ENCODE measurements at regions not wholly inside any gene's neighbourhood (a gene's known extent, or its start where the extent isn't known, plus 50 kb on each side); places are given as distances from the start of the nearest gene placed in this dataset.
"Not testable (repeated sequence)": the region's sequence is repeated elsewhere in the genome, so short reads cannot be mapped to it uniquely, and the experiment has no call there.

DNA sequence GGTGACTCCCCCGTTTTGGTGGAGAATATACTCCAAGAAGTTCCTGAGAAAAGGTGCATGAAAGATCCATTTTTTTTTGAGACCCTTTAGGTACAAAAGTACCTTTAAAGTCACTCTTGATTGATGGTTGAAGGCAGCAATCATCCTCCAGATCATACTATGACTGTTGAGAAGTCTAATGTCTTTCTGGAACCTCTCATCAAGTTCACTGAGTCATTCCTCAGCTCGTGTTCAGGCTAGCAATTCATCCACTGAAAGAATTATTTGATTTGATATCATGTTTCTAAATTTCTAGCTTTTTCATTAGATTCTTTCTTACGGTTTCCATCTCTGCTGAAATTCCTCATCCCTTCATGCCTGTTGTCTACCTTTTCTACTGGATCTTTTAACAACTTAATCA is 65.1 kb upstream of the GJB6 start:
- no peak overlapping the region for H3K4me3 ChIP-seq (ENCODE audit: low read depth, low read length)
- peaks cover 7% of the 10 kb centered on the region; the same call in 1 of the 2 replicates for H3K9me3 ChIP-seq (ENCODE audit: control insufficient read depth, insufficient read depth, low read length)
- no peak overlapping the region for H3K27ac ChIP-seq (ENCODE audit: low read depth, low read length)
- ChIA-PET POLR2A (no interaction called here), CTCF (interaction anchor here (0.6 kb wide), 1 partner anchor 509 kb away, joined by 7 read pairs; no protein-coding TSS in a partner anchor)
- H3K27me3 ChIP-seq (ENCODE audit: control insufficient read depth, insufficient read depth, low read length), result peaks cover 43% of the 10 kb centered on the region
- no peak for DNase-seq (ENCODE audit: low read depth, low spot score)
- TF ChIP-seq, protein P1, sequence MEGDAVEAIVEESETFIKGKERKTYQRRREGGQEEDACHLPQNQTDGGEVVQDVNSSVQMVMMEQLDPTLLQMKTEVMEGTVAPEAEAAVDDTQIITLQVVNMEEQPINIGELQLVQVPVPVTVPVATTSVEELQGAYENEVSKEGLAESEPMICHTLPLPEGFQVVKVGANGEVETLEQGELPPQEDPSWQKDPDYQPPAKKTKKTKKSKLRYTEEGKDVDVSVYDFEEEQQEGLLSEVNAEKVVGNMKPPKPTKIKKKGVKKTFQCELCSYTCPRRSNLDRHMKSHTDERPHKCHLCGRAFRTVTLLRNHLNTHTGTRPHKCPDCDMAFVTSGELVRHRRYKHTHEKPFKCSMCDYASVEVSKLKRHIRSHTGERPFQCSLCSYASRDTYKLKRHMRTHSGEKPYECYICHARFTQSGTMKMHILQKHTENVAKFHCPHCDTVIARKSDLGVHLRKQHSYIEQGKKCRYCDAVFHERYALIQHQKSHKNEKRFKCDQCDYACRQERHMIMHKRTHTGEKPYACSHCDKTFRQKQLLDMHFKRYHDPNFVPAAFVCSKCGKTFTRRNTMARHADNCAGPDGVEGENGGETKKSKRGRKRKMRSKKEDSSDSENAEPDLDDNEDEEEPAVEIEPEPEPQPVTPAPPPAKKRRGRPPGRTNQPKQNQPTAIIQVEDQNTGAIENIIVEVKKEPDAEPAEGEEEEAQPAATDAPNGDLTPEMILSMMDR (IDR thresholded peaks at IDR 0.05; ENCODE audit: low read depth, low read length), result no peak

DNA sequence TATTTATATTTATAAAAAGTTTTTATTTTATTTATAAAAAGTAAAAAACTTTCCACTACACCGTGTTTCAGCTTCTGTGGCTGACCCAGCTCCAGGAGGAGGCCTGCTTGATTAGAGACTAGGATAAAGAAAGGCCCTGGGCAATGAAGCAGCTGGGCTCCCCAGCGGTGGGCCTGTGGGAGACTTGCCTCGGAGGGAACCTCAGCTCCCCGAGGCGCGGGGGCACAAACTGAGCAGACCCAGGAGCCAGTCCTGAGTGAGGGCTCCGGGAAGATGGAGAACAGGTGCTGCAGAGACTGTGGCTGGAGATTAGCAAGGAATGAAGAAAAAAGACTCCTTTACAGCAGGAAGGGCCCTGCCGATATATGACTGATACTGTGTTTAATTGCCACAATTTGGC is 63.8 kb upstream of the GJB6 start:
- Histone ChIP-seq H3K4me3 (ENCODE audit: low read depth, low read length) (no peak overlapping the region), H3K27ac (ENCODE audit: low read depth, low read length) (no peak overlapping the region), H3K27me3 (ENCODE audit: control insufficient read depth, insufficient read depth, low read length) (peaks cover 31% of the 10 kb centered on the region), H3K9me3 (ENCODE audit: control insufficient read depth, insufficient read depth, low read length) (no peaks in the 10 kb centered on the region)
- DNase-seq (ENCODE audit: low read depth, low spot score), result no peak
- POLR2A ChIA-PET, result no interaction called here
- TF ChIP-seq, protein P1 (IDR thresholded peaks at IDR 0.05; ENCODE audit: low read depth, low read length), result no peak
- CTCF ChIA-PET, result no interaction called here

DNA sequence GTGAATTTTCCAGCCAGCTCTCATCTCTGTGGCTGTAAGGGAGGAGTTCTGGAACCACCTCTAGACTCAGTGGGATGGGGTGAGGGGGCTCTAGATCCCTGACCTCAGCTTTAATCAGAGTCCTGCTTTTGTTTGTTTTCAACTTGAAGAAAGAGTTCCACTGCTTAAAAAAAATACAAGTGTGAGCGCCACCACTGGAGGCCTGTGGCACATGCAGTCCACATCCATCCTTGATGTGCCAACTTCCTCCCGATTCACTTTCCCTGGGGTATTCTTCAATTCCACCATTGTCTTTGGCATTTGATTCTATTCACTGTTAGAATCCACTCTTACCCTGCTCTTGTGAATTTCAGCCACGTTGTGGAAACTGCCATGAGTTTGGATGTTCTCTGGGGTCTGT is 62.4 kb upstream of the GJB6 start:
- DNase-seq (ENCODE audit: low read depth, low spot score), result no peak
- Histone ChIP-seq H3K27ac (ENCODE audit: low read depth, low read length) (no peak overlapping the region), H3K4me3 (ENCODE audit: low read depth, low read length) (no peak overlapping the region), H3K9me3 (ENCODE audit: control insufficient read depth, insufficient read depth, low read length) (no peaks in the 10 kb centered on the region), H3K27me3 (ENCODE audit: control insufficient read depth, insufficient read depth, low read length) (peaks cover 23% of the 10 kb centered on the region)
- ChIA-PET CTCF (no interaction called here), POLR2A (no interaction called here)
- TF ChIP-seq, protein P1 (IDR thresholded peaks at IDR 0.05; ENCODE audit: low read depth, low read length), result 0 out of 2 replicates have a peak, but pooled peaks have one; percentile 7

DNA sequence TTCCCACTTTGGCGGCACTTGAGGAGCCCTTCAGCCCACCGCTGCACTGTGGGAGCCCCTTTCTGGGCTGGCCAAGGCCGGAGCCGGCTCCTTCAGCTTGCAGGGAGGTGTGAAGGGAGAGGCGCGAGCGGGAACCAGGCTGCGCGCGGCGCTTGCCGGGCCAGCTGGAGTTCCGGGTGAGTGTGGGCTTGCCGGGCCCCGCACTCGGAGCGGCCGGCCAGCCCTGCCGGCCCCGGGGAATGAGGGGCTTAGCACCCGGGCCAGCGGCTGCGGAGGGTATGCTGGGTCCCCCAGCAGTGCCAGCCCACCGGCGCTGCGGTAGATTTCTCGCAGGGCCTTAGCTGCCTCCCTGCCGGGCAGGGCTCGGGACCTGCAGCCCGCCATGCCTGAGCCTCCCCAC is 60.2 kb upstream of the GJB6 start:
- H3K27ac ChIP-seq (ENCODE audit: low read depth, low read length); POLR2A ChIA-PET; CTCF ChIA-PET; DNase-seq (ENCODE audit: low read depth, low spot score); H3K9me3 ChIP-seq (ENCODE audit: control insufficient read depth, insufficient read depth, low read length); H3K4me3 ChIP-seq (ENCODE audit: low read depth, low read length): not testable (repeated sequence)
- peaks cover 11% of the 10 kb centered on the region for H3K27me3 ChIP-seq (ENCODE audit: control insufficient read depth, insufficient read depth, low read length)

DNA sequence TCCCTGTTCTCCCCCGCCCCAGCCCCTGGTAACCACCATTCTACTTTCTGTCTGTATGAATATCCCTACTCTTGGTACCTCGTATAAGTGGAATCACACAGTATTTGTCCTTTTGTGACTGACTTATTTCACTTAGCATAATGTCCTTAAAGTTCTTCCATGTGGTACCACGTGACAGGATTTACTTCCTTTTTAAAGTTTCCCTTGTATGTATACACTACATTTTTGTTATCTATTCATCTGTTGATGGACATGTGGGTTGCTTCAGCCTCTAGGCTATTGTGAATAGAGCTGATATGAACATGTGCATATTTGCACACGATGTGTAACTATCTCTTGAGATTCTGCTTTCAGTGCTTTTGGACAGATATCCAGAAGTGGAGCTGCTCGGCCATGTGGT is 59.6 kb upstream of the GJB6 start:
- CTCF ChIA-PET, result no interaction called here
- POLR2A ChIA-PET, result no interaction called here
- H3K27me3 ChIP-seq (ENCODE audit: control insufficient read depth, insufficient read depth, low read length), result peaks cover 13% of the 10 kb centered on the region
- DNase-seq (ENCODE audit: low read depth, low spot score), result no peak
- no peak overlapping the region for H3K27ac ChIP-seq (ENCODE audit: low read depth, low read length)
- H3K9me3 ChIP-seq (ENCODE audit: control insufficient read depth, insufficient read depth, low read length), result no peaks in the 10 kb centered on the region; the same call in 1 of the 2 replicates
- no peak overlapping the region for H3K4me3 ChIP-seq (ENCODE audit: low read depth, low read length)
- TF ChIP-seq, protein P1 (IDR thresholded peaks at IDR 0.05; ENCODE audit: low read depth, low read length), result no peak

DNA sequence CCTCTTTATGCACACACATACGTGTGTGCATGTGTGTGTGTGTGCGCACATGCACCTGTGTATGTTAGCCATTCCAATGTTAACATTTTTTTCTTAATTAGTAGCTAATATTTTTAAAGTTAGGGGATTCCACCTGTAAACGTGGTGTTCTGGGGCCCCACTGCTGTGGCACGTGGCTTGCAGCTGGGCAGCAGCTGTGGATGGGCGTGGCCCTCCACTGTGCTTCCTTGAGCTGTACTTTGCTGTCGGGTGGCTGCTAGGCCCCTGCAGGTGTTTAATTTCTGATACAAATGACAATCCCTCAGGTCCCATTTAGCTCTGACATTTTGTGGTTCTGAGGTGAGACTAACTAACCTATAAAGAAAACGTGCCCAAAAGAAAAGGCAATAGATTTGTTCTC is 58.9 kb upstream of the GJB6 start:
- CTCF ChIA-PET, result interaction anchor here (0.6 kb wide), 1 partner anchor 71 kb away, joined by 3 read pairs; no protein-coding TSS in a partner anchor
- Histone ChIP-seq H3K4me3 (ENCODE audit: low read depth, low read length) (no peak overlapping the region), H3K27ac (ENCODE audit: low read depth, low read length) (no peak overlapping the region), H3K9me3 (ENCODE audit: control insufficient read depth, insufficient read depth, low read length) (peaks cover 2% of the 10 kb centered on the region), H3K27me3 (ENCODE audit: control insufficient read depth, insufficient read depth, low read length) (peaks cover 12% of the 10 kb centered on the region)
- no peak for DNase-seq (ENCODE audit: low read depth, low spot score)
- POLR2A ChIA-PET, result no interaction called here
- TF ChIP-seq, protein P1 (IDR thresholded peaks at IDR 0.05; ENCODE audit: low read depth, low read length), result no peak

Measured in AG04450 (cell line).